ENCODE measurements at regions not wholly inside any gene's neighbourhood (a gene's known extent, or its start where the extent isn't known, plus 50 kb on each side); places are given as distances from the start of the nearest gene placed in this dataset.

DNA sequence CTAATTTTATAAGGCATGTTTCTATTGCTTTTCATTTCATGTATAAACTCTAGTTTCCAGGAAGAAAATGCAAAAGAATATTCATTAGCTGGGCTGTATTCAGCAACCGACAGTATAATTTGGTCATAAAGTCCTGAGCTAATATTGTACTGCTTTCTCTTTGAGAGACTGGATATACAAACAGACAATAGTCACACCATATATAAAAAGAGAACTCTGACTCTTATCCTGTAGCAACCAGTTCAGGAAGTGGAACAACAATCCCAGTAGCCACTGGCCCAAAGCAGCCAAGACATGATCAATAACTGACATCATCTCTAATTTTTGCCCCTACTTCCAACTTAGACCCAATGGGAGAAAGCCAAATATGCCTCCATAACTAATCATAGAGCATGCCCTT is 160.8 kb downstream of the FSIP2 start:
- no peak overlapping the region for H3K9ac ChIP-seq (ENCODE audit: insufficient read depth in 1 of 2, low read depth in 2 of 2, low read length in 2 of 2)
- no peak overlapping the region for H3K27ac ChIP-seq (ENCODE audit: extremely low read depth, low read depth, low read length)
- no peaks in the 10 kb centered on the region for H3K9me1 ChIP-seq (ENCODE audit: control insufficient read depth, insufficient read depth, low read length)
- no peaks in the 10 kb centered on the region for H3K79me2 ChIP-seq (ENCODE audit: control insufficient read depth, insufficient read depth, low read length)
- ChIA-PET POLR2A (no interaction called here), CTCF (ENCODE audit: low intra/inter-chr PET ratio) (no interaction called here)
- BruUV-seq (replicated peaks), result no TSS peak
- no peak overlapping the region for H3K4me2 ChIP-seq (ENCODE audit: insufficient read depth, low read length)
- H3K4me3 ChIP-seq, result no peak overlapping the region
- intact Hi-C loops (cut with micrococcal nuclease), result no loop called here
- no peak for FAIRE-seq
- DNase-seq (ENCODE audit: extremely low read depth in 1 of 4, low spot score in 3 of 4), result no peak
- ATAC-seq, result no peak
- 5% methylated on average over 1 of the region's 1 CpG for WGBS (ENCODE audit: insufficient coverage, low coverage, missing lambda C conversion rate)
- H2AFZ ChIP-seq (ENCODE audit: low read depth, low read length), result no peak overlapping the region
- TF ChIP-seq NFATC3 (IDR thresholded peaks at IDR 0.05), result no peak
- no peak for TF ChIP-seq ZFPM2 (CRISPR knock-in tag; IDR thresholded peaks at IDR 0.05)
- TF ChIP-seq SIN3A (IDR thresholded peaks at IDR 0.05; ENCODE audit: borderline replicate concordance in 2 of 2, control insufficient read depth in 1 of 2, low read depth in 2 of 2, low read length in 2 of 2), result no peak
- TF ChIP-seq ZNF354B (CRISPR knock-in tag; IDR thresholded peaks at IDR 0.05), result no peak
- TF ChIP-seq RAD21 (CRISPR knock-in tag; conservative IDR thresholded peaks at IDR 0.05 in 1 of 2, IDR thresholded peaks at IDR 0.05 in 1 of 2), result no peak
- TF ChIP-seq, protein P1, sequence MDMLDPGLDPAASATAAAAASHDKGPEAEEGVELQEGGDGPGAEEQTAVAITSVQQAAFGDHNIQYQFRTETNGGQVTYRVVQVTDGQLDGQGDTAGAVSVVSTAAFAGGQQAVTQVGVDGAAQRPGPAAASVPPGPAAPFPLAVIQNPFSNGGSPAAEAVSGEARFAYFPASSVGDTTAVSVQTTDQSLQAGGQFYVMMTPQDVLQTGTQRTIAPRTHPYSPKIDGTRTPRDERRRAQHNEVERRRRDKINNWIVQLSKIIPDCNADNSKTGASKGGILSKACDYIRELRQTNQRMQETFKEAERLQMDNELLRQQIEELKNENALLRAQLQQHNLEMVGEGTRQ (CRISPR knock-in tag; IDR thresholded peaks at IDR 0.05), result no peak
- no peak for TF ChIP-seq ZNF124 (CRISPR knock-in tag; IDR thresholded peaks at IDR 0.05)
- no peak for TF ChIP-seq ZNF41 (CRISPR knock-in tag; conservative IDR thresholded peaks at IDR 0.05)
- TF ChIP-seq ZNF324 (CRISPR knock-in tag; IDR thresholded peaks at IDR 0.05), result no peak
- TF ChIP-seq TBL1XR1 (IDR thresholded peaks at IDR 0.05; ENCODE audit: low read length in 2 of 2), result no peak
- TF ChIP-seq NFIX (CRISPR knock-in tag; IDR thresholded peaks at IDR 0.05; ENCODE audit: low read depth), result no peak
- in situ Hi-C loops (cut with MboI), result no loop called here
- no peaks in the 10 kb centered on the region; the same call in 1 of the 2 replicates for H3K9me3 ChIP-seq (replicated peaks; ENCODE audit: control insufficient read depth, insufficient read depth, low read depth, low read length)
- no peaks in the 10 kb centered on the region for H3K27me3 ChIP-seq (ENCODE audit: control insufficient read depth in 2 of 2, insufficient read depth in 2 of 2, low read length in 2 of 2)
- H4K20me1 ChIP-seq (replicated peaks; ENCODE audit: control insufficient read depth, insufficient read depth, low read length), result no peaks in the 10 kb centered on the region
- no peaks in the 10 kb centered on the region for H3K4me1 ChIP-seq (replicated peaks in 1 of 2; ENCODE audit: control insufficient read depth in 2 of 2, insufficient read depth in 2 of 2, low read length in 2 of 2)
- no peaks in the 10 kb centered on the region for H3K36me3 ChIP-seq (ENCODE audit: control insufficient read depth, insufficient read depth, low read length)
